Upper lobe of left lung (tissue), 6 donors: ENCODE measurements at regions not wholly inside any gene's neighbourhood (a gene's known extent, or its start where the extent isn't known, plus 50 kb on each side); places are given as distances from the start of the nearest gene placed in this dataset.

ENCODE experiments used
- ATAC-seq, 2 donors: fragments of 200-7000 bp; cut with Tn5 transposase; one replicate each; pipeline ENCODE4 v1.9.1; 2022; ENCODE audit warnings: mild to moderate bottlenecking in 2 of 2, moderate library complexity in 2 of 2; ENCODE audit not compliant: low FRiP score in 2 of 2
- DNase-seq, 2 donors: peaks; one replicate each; pipeline ENCODE4 v3.0.0-alpha.2; 2019 to 2020
- H3K27ac ChIP-seq, 4 donors: fragments of 200-600 bp; sonication (generic); one replicate each; pipeline ENCODE4 v1.5.1; 2016 to 2019
- H3K27me3 ChIP-seq, 4 donors: fragments of 200-600 bp; sonication (generic); one replicate each; pipeline ENCODE4 v1.5.1; 2017 to 2019
- H3K36me3 ChIP-seq, 4 donors: fragments of 200-600 bp; sonication (generic); one replicate each; pipeline ENCODE4 v1.5.1; 2016 to 2019
- H3K4me1 ChIP-seq, 4 donors: fragments of 200-600 bp; sonication (generic); one replicate each; pipeline ENCODE4 v1.5.1; 2018 to 2019
- H3K4me3 ChIP-seq, 4 donors: fragments of 200-600 bp; sonication (generic); one replicate each; pipeline ENCODE4 v1.5.1; 2017 to 2019; ENCODE audit warnings: mild to moderate bottlenecking in 2 of 4, moderate library complexity in 1 of 4
- H3K9me3 ChIP-seq, 4 donors: fragments of 200-600 bp; sonication (generic); one replicate each; pipeline ENCODE4 v1.5.1; 2018 to 2019
- CTCF ChIP-seq, 6 experiments: fragments of 450-650 bp in 4 of 6; fragments of 200-600 bp in 2 of 6; sonication (generic) in 2 of 6; IDR thresholded peaks; one replicate each; pipeline ENCODE4 v1.5.1; 2016 to 2019; ENCODE audit warnings: antibody characterized with exemption in 6 of 6
- EP300 ChIP-seq, 4 donors: sonication (generic); formaldehyde crosslinking; IDR thresholded peaks; one replicate each; pipeline ENCODE4 v1.5.1; 2017; ENCODE audit warnings: antibody characterized with exemption in 4 of 4, control low read depth in 2 of 4
- POLR2A ChIP-seq, 4 donors: fragments of 450-650 bp; IDR thresholded peaks; one replicate each; pipeline ENCODE4 v1.5.1; 2016 to 2017; ENCODE audit warnings: antibody characterized with exemption in 4 of 4, mild to moderate bottlenecking in 2 of 4
- POLR2AphosphoS5 ChIP-seq, 2 donors: sonication (generic); formaldehyde crosslinking; IDR thresholded peaks; one replicate each; pipeline ENCODE4 v1.5.1; 2017; ENCODE audit warnings: antibody characterized with exemption in 2 of 2
- WGBS, 2 donors: methylation state at CpG; one replicate each; pipeline ENCODE4 v1.1.5; 2017 to 2018; 5-methylcytosine and 5-hydroxymethylcytosine counted together
- donor health status: DM: no; HTN: no; CAD: no; lungs with moderate emphysema.
- donor health status: DM: no; HTN: yes; CAD: no; lungs with severe emphysema.

- H3K27ac ChIP-seq = no peak overlapping the region
- H3K9me3 ChIP-seq = no peaks in the 10 kb centered on the region
- TF ChIP-seq EP300 (IDR thresholded peaks at IDR 0.05) (no peak), CTCF (IDR thresholded peaks at IDR 0.05) (no peak), POLR2A (IDR thresholded peaks at IDR 0.05) (no peak), POLR2AphosphoS5 (IDR thresholded peaks at IDR 0.05) (no peak)
- H3K4me1 ChIP-seq = no peaks in the 10 kb centered on the region
- H3K36me3 ChIP-seq = no peaks in the 10 kb centered on the region
- H3K4me3 ChIP-seq = no peak overlapping the region
- H3K27me3 ChIP-seq = no peaks in the 10 kb centered on the region
- ATAC-seq = no peak
- DNase-seq = no peak
- WGBS, 2 donors = 70 to 75% methylated on average over 4 of the region's 4 CpGs
Measured at GRCh38 chr17:12548558-12548957, 117.1 kb upstream of the MYOCD start.

- no peak overlapping the region for H3K4me3 ChIP-seq
- no peaks in the 10 kb centered on the region for H3K9me3 ChIP-seq
- no peak overlapping the region for H3K27ac ChIP-seq
- TF ChIP-seq CTCF (IDR thresholded peaks at IDR 0.05) = no peak
- TF ChIP-seq POLR2A (IDR thresholded peaks at IDR 0.05) = no peak
- no peak for TF ChIP-seq POLR2AphosphoS5 (IDR thresholded peaks at IDR 0.05)
- TF ChIP-seq EP300 (IDR thresholded peaks at IDR 0.05) = no peak
- DNase-seq (no peak), ATAC-seq (no peak)
- H3K36me3 ChIP-seq = no peaks in the 10 kb centered on the region
- H3K4me1 ChIP-seq = no peaks in the 10 kb centered on the region
- no peaks in the 10 kb centered on the region for H3K27me3 ChIP-seq
- WGBS, 2 donors = 55 to 57% methylated on average over 14 of the region's 14 CpGs
Measured at GRCh38 chr17:12549499-12550041, 116.1 kb upstream of the MYOCD start.

- Histone ChIP-seq H3K27ac (no peak overlapping the region), H3K36me3 (no peaks in the 10 kb centered on the region), H3K9me3 (no peaks in the 10 kb centered on the region), H3K4me1 (no peaks in the 10 kb centered on the region), H3K4me3 (no peak overlapping the region), H3K27me3 (no peaks in the 10 kb centered on the region)
- DNase-seq = no peak
- WGBS, 2 donors = 78 to 91% methylated on average over 3 of the region's 3 CpGs
- TF ChIP-seq EP300 (IDR thresholded peaks at IDR 0.05) (no peak), POLR2AphosphoS5 (IDR thresholded peaks at IDR 0.05) (no peak), CTCF (IDR thresholded peaks at IDR 0.05) (no peak), POLR2A (IDR thresholded peaks at IDR 0.05) (no peak)
- no peak for ATAC-seq
Measured at GRCh38 chr17:12553625-12554024, 112.1 kb upstream of the MYOCD start.

GRCh38 chr17:12554251-12554650 is 111.4 kb upstream of the MYOCD start:
- no peaks in the 10 kb centered on the region for H3K4me1 ChIP-seq
- H3K27me3 ChIP-seq = no peaks in the 10 kb centered on the region
- no peak overlapping the region for H3K27ac ChIP-seq
- H3K36me3 ChIP-seq = no peaks in the 10 kb centered on the region
- DNase-seq (no peak), ATAC-seq (no peak)
- 90 to 92% methylated on average over 4 of the region's 4 CpGs for WGBS, 2 donors
- TF ChIP-seq CTCF (IDR thresholded peaks at IDR 0.05) (no peak), POLR2A (IDR thresholded peaks at IDR 0.05) (no peak), EP300 (IDR thresholded peaks at IDR 0.05) (no peak), POLR2AphosphoS5 (IDR thresholded peaks at IDR 0.05) (no peak)
- no peak overlapping the region for H3K4me3 ChIP-seq
- no peaks in the 10 kb centered on the region for H3K9me3 ChIP-seq

GRCh38 chr17:12566291-12566690 is 99.4 kb upstream of the MYOCD start:
- Histone ChIP-seq H3K27me3 (no peaks in the 10 kb centered on the region), H3K4me1 (no peaks in the 10 kb centered on the region), H3K4me3 (no peak overlapping the region), H3K27ac (no peak overlapping the region), H3K9me3 (no peaks in the 10 kb centered on the region), H3K36me3 (no peaks in the 10 kb centered on the region)
- DNase-seq (no peak), ATAC-seq (no peak)
- TF ChIP-seq POLR2AphosphoS5 (IDR thresholded peaks at IDR 0.05) (no peak), EP300 (IDR thresholded peaks at IDR 0.05) (no peak), POLR2A (IDR thresholded peaks at IDR 0.05) (no peak), CTCF (IDR thresholded peaks at IDR 0.05) (no peak)
- WGBS, 2 donors = 40 to 47% methylated on average over 4 of the region's 4 CpGs
